ENCODE measurements at regions not wholly inside any gene's neighbourhood (a gene's known extent, or its start where the extent isn't known, plus 50 kb on each side); places are given as distances from the start of the nearest gene placed in this dataset.
"Not testable (repeated sequence)": the region's sequence is repeated elsewhere in the genome, so short reads cannot be mapped to it uniquely, and the experiment has no call there.

DNA sequence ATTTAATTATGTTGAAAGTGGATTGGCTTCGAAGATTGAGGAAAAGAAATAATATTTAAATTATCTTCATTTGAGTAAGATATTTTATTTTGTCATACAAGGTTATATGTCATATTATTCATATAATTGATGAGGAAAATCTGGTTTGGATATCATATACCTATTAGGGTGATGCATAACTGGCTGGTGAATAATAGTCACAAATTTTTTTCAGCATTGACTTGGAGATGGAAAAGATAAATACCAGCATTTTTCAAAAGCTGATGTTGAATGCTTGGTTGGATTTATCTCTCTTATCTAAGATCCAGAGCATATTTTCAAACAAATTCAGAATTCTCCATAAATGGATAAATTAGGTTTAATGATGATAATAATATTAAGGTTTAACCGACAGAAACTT is 93.5 kb upstream of the SLIT2 start:
- no peak for DNase-seq (ENCODE audit: extremely low read depth, low read depth)
- no peak for TF ChIP-seq CTCF (IDR thresholded peaks at IDR 0.05; ENCODE audit: low read depth, low read length)

DNA sequence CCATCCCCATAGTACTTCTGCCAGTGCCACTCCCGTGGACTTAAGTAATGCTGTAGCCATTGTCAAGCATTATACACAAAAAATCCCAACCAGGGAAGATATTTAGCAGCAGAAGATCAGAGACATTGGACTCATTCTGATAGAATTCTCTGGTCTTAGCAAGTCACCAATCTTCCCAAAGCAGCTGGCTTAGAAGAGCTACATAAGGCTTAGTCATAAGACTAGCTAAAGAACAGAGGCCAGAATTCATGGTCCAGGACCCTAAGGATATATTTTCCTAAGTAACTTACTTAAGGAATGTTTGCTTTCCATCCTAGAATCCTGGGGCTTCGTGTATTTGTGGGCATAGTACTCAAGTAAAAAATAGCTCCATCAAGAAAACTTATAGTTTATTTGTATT is 100.3 kb upstream of the SLIT2 start:
- TF ChIP-seq CTCF (IDR thresholded peaks at IDR 0.05; ENCODE audit: low read depth, low read length): no peak
- no peak for DNase-seq (ENCODE audit: extremely low read depth, low read depth)

DNA sequence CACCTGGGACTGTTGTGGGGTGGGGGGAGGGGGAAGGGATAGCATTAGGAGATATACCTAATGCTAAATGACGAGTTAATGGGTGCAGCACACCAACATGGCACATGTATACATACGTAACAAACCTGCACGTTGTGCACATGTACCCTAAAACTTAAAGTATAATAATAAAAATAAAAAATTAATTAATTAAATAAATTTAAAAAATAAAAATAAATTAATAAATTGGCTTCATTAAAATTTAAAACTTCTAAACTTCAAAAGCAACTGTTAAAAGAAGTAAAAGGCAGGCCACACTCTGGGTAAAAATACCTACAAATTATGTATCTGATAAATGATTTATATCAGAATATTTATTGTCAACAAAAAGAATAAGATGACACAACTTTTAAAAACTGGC is 102.6 kb upstream of the SLIT2 start:
- DNase-seq (ENCODE audit: extremely low read depth, low read depth): not testable (repeated sequence)

- DNase-seq (ENCODE audit: extremely low read depth, low read depth): no peak
- TF ChIP-seq CTCF (IDR thresholded peaks at IDR 0.05; ENCODE audit: low read depth, low read length): no peak
Measured at GRCh38 chr4:20137176-20137575, 114.5 kb upstream of the SLIT2 start.

GRCh38 chr4:20127626-20128025 is 124.1 kb upstream of the SLIT2 start:
- DNase-seq (ENCODE audit: extremely low read depth, low read depth): no peak
- TF ChIP-seq CTCF (IDR thresholded peaks at IDR 0.05; ENCODE audit: low read depth, low read length): no peak

GRCh38 chr4:20126906-20127305 is 124.8 kb upstream of the SLIT2 start:
- TF ChIP-seq CTCF (IDR thresholded peaks at IDR 0.05; ENCODE audit: low read depth, low read length): no peak
- no peak for DNase-seq (ENCODE audit: extremely low read depth, low read depth)

- no peak for TF ChIP-seq CTCF (IDR thresholded peaks at IDR 0.05; ENCODE audit: low read depth, low read length)
- no peak for DNase-seq (ENCODE audit: extremely low read depth, low read depth)
Measured at GRCh38 chr4:20124317-20125026, 127.2 kb upstream of the SLIT2 start.

Measured in AG09319 (cell line).